Esophagus muscularis mucosa (tissue), 4 donors: ENCODE measurements at regions not wholly inside any gene's neighbourhood (a gene's known extent, or its start where the extent isn't known, plus 50 kb on each side); places are given as distances from the start of the nearest gene placed in this dataset.

ENCODE experiments used
- CTCF ChIP-seq, 3 experiments: fragments of 200-600 bp in 2 of 3; fragments of 450-650 bp in 1 of 3; sonication (generic) in 2 of 3; IDR thresholded peaks; one replicate each; pipeline ENCODE4 v1.5.1; 2017 to 2019; ENCODE audit warnings: antibody characterized with exemption in 3 of 3, mild to moderate bottlenecking in 2 of 3, moderate library complexity in 1 of 3
- EP300 ChIP-seq: sonication (generic); formaldehyde crosslinking; IDR thresholded peaks from one replicate; pipeline ENCODE4 v1.6.1; 2017; ENCODE audit warnings: antibody characterized with exemption
- POLR2A ChIP-seq: fragments of 450-650 bp; IDR thresholded peaks from one replicate; pipeline ENCODE4 v1.6.1; 2017; ENCODE audit warnings: antibody characterized with exemption, moderate library complexity, mild to moderate bottlenecking, low read depth
- POLR2AphosphoS5 ChIP-seq, 2 donors: sonication (generic); formaldehyde crosslinking; IDR thresholded peaks; one replicate each; pipeline ENCODE4 v1.6.1; 2017; ENCODE audit warnings: antibody characterized with exemption in 2 of 2

- no peak for TF ChIP-seq POLR2A
- no peak for TF ChIP-seq CTCF (IDR thresholded peaks at IDR 0.05)
- TF ChIP-seq POLR2AphosphoS5 (IDR thresholded peaks at IDR 0.05) = no peak
- no peak for TF ChIP-seq EP300
These were observed 834.5 kb upstream of the SALL3 start for GRCh38 chr18:78145096-78145495.
